ENCODE measurements at regions not wholly inside any gene's neighbourhood (a gene's known extent, or its start where the extent isn't known, plus 50 kb on each side); places are given as distances from the start of the nearest gene placed in this dataset.

DNA sequence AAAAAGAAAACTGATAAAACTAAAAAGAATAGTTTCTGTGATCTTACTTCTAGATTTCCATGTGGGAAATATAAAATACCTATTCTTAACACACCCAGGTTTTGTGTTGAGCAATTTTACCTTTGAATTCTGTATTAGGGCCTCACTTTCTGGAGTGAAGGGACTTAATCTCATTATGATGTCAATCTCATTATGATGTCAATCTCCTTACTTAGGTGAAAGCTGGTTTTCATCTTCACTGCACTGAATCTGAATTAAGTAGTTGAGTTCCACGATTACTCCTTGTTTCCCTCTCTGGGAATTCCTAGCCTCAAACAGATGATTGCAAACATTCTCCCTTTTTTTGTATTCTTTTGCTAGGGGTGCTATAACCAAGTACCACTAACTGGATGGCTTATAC is 1367.2 kb downstream of the EFNB2 start:
- ChIA-PET CTCF (no interaction called here), POLR2A (no interaction called here)
- TF ChIP-seq, protein P1, sequence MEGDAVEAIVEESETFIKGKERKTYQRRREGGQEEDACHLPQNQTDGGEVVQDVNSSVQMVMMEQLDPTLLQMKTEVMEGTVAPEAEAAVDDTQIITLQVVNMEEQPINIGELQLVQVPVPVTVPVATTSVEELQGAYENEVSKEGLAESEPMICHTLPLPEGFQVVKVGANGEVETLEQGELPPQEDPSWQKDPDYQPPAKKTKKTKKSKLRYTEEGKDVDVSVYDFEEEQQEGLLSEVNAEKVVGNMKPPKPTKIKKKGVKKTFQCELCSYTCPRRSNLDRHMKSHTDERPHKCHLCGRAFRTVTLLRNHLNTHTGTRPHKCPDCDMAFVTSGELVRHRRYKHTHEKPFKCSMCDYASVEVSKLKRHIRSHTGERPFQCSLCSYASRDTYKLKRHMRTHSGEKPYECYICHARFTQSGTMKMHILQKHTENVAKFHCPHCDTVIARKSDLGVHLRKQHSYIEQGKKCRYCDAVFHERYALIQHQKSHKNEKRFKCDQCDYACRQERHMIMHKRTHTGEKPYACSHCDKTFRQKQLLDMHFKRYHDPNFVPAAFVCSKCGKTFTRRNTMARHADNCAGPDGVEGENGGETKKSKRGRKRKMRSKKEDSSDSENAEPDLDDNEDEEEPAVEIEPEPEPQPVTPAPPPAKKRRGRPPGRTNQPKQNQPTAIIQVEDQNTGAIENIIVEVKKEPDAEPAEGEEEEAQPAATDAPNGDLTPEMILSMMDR (IDR thresholded peaks at IDR 0.05; ENCODE audit: control extremely low read depth, extremely low read depth, low read depth, missing control alignments) = no peak
- DNase-seq (ENCODE audit: extremely low spot score) = no peak

DNA sequence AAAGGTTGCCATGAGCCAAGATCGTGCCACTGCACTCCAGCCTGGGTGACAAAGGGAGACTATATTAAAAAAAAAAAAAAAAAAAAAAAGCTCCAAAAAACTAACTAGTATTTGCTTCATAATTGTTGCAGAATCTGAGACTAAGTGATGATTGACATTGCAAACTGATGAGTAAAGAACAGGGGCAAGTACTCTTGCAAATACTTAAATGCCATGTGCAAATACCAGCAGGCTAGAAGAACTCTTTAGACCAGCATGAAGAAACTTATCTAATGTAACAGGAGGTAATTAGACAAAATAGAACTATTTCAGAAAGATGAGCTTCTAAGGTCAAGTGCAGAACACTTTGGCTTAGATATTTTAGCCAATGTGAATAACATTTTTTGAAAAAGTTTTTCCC is 1368.1 kb downstream of the EFNB2 start:
- DNase-seq (ENCODE audit: extremely low spot score) = no peak
- TF ChIP-seq, protein P1 (IDR thresholded peaks at IDR 0.05; ENCODE audit: control extremely low read depth, extremely low read depth, low read depth, missing control alignments) = no peak
- ChIA-PET CTCF (no interaction called here), POLR2A (no interaction called here)

DNA sequence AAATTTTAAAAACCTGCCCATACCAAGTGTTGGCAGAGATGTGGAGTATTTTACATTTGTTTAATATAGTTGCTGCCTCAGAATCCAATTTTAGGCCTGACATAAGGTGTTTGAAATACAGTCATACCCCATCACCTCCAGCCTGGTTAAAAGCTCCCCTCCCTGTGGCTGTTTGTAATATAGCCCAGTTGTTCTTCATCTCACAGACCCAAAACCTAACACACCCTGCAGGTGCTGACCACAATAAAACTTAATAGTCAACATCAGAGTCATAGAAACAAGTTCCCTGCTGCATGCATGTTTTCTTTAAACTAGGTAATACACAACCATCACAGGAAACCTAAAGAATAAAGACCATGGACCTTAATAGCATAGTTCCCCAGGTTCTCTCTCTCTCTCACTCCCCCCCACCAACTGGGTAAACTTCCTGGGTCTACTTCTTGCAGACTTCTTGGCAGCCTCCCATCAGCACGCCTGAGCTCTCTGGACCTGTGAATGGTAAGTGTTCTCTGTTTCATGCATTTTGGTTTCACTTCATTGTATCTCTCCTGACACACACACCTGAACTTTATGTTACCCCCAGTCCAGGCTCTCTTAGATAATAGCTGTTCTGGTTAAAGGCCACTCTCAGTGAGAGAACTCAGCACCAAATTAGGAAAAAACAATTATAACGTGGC is 1369.9 kb downstream of the EFNB2 start:
- TF ChIP-seq, protein P1 (IDR thresholded peaks at IDR 0.05; ENCODE audit: control extremely low read depth, extremely low read depth, low read depth, missing control alignments) = no peak
- ChIA-PET POLR2A (no interaction called here), CTCF (no interaction called here)
- peak; percentile 1 for DNase-seq (ENCODE audit: extremely low spot score)

DNA sequence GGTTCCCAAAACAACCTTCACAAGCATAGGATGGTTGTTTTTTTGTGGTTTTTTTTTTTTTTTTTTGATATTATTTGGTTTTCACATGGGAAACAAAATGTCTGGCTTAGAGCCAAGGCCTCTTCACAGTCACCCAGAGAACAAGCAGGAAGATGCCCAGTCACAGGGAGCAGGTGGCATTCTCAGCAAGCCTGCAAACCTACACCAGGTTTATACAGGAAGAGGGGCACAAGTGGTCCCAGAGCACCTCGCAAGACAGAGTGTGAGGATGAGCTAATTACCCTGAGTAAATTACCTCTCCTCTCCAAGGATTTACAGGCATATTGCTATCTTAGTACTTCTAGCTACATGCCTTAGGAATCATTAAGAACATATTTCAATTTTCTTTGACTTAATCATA is 1375.6 kb downstream of the EFNB2 start:
- ChIA-PET CTCF (no interaction called here), POLR2A (interaction anchor here (0.7 kb wide), 1 partner anchor 19 kb away, joined by 4 read pairs; no protein-coding TSS in a partner anchor)
- no peak for DNase-seq (ENCODE audit: extremely low spot score)
- TF ChIP-seq, protein P1 (IDR thresholded peaks at IDR 0.05; ENCODE audit: control extremely low read depth, extremely low read depth, low read depth, missing control alignments) = no peak

DNA sequence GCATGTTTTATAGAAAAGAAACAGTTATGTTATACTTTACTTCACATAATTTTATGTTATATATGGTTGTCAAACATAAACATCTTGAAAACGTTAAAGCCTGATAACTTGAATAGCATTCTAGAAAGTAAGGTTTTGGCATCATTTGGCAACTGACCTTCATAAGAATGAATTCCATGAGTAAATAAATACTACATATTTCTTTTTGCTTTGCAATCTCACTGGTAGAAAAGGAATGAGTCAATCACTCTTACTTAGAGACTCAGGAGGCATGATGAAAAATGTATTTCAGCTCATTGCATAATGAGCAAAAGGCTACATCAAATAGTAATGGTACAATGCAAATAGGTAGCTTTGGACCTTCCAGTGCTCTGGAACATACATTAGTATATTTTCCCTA is 1381.9 kb downstream of the EFNB2 start:
- TF ChIP-seq, protein P1 (IDR thresholded peaks at IDR 0.05; ENCODE audit: control extremely low read depth, extremely low read depth, low read depth, missing control alignments) = no peak
- ChIA-PET CTCF (no interaction called here), POLR2A (no interaction called here)
- DNase-seq (ENCODE audit: extremely low spot score) = no peak

DNA sequence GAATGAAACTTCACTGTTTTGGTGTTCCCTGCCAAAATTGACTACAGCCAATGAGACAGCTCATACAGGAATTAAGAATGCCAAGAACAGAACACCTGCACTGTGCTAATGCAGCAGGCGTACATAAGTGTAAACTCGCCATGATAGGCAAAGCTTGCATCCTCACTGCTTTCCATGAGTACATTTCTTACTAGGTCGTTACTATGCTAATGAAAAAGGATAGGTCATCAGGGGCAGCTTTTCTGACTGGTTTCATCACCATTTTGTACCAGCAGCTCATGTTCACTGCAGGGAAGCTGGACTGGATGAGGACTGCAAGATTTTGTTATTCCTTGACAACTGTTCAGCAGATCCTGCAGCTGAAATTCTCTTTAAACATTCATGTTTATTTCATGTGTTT is 1383.8 kb downstream of the EFNB2 start:
- POLR2A ChIA-PET = no interaction called here
- DNase-seq (ENCODE audit: extremely low spot score) = no peak
- CTCF ChIA-PET = interaction anchor here (0.9 to 1.2 kb wide), 3 partner anchors 8 to 12 kb away, joined by 3 read pairs; no protein-coding TSS in a partner anchor
- TF ChIP-seq, protein P1 (IDR thresholded peaks at IDR 0.05; ENCODE audit: control extremely low read depth, extremely low read depth, low read depth, missing control alignments) = no peak
